SU-DHL-6 (cell line): ENCODE measurements at regions not wholly inside any gene's neighbourhood (a gene's known extent, or its start where the extent isn't known, plus 50 kb on each side); places are given as distances from the start of the nearest gene placed in this dataset.

Experiments
- H2AFZ ChIP-seq: fragments of 200-600 bp; sonication (generic); 2 replicates; pipeline ENCODE4 v1.6.1; 2014; ENCODE audit warnings: low read depth, mild to moderate bottlenecking, moderate library complexity, mixed read lengths, antibody characterized with exemption, low read length; ENCODE audit not compliant: severe bottlenecking
- H3F3A ChIP-seq: fragments of 200-600 bp; shearing (Covaris generic); 2 replicates; pipeline ENCODE4 v1.6.0; 2016; ENCODE audit warnings: antibody characterized with exemption, mild to moderate bottlenecking; ENCODE audit not compliant: insufficient read depth
- H3K27ac ChIP-seq: fragments of 200-600 bp; sonication (generic); 2 replicates; pipeline ENCODE4 v1.5.1; 2016; ENCODE audit warnings: low read depth, mild to moderate bottlenecking, low read length, moderate library complexity, mixed read lengths
- H3K27me3 ChIP-seq: fragments of 200-600 bp; sonication (generic), shearing (Covaris generic); 2 replicates; pipeline ENCODE4 v1.6.0; 2014; ENCODE audit warnings: mild to moderate bottlenecking, low read length
- H3K36me3 ChIP-seq: fragments of 200-600 bp; sonication (generic); 2 replicates; pipeline ENCODE4 v1.6.1; 2014; ENCODE audit warnings: mild to moderate bottlenecking, low read length, mixed read lengths
- H3K4me2 ChIP-seq: fragments of 300-600, 200-600 bp; shearing (Covaris generic), sonication (generic); 2 replicates; pipeline ENCODE4 v1.6.0; 2014; ENCODE audit warnings: low read length, low read depth, mild to moderate bottlenecking; ENCODE audit not compliant: poor library complexity, severe bottlenecking
- H3K4me3 ChIP-seq: fragments of 200-600 bp; sonication (generic); 2 replicates; pipeline ENCODE4 v1.5.1; 2014; ENCODE audit warnings: antibody characterized with exemption, low read length, mild to moderate bottlenecking, mixed read lengths; ENCODE audit not compliant: insufficient read depth, poor library complexity, severe bottlenecking
- H3K79me2 ChIP-seq: fragments of 200-600 bp; sonication (generic); 2 replicates; pipeline ENCODE4 v1.6.1; 2014; ENCODE audit warnings: mild to moderate bottlenecking, low read length, moderate library complexity; ENCODE audit not compliant: insufficient read depth
- H3K9ac ChIP-seq: fragments of 200-600 bp; sonication (generic); 2 replicates; pipeline ENCODE4 v1.7.0; 2014; ENCODE audit warnings: mild to moderate bottlenecking, low read length
- H3K9me2 ChIP-seq: fragments of 200-600 bp; sonication (generic); replicated peaks from 2 replicates; pipeline ENCODE4 v1.6.1; 2014; ENCODE audit warnings: low read length; ENCODE audit not compliant: insufficient read depth
- H3K9me3 ChIP-seq: fragments of 200-600 bp; sonication (generic); 2 replicates; pipeline ENCODE4 v1.6.1; 2014; ENCODE audit warnings: low read length, mixed read lengths; ENCODE audit not compliant: insufficient read depth
- H4K20me1 ChIP-seq: fragments of 200-600 bp; sonication (generic); 2 replicates; pipeline ENCODE4 v1.6.1; 2014; ENCODE audit warnings: low read depth, mild to moderate bottlenecking, antibody characterized with exemption, low read length, moderate library complexity, mixed read lengths
- CTCF ChIP-seq: fragments of 200-600 bp; sonication (generic); IDR thresholded peaks from one replicate; pipeline ENCODE4 v1.5.1; 2017; ENCODE audit warnings: antibody characterized with exemption, mild to moderate bottlenecking, low read length, moderate library complexity; ENCODE audit not compliant: insufficient read depth, poor library complexity, severe bottlenecking
- EZH2phosphoT487 ChIP-seq: fragments of 200-600 bp; sonication (generic), shearing (Covaris generic); conservative IDR thresholded peaks from 2 replicates; pipeline ENCODE4 v1.6.1; 2018; ENCODE audit warnings: mild to moderate bottlenecking, antibody characterized with exemption, low read length, moderate library complexity, mixed read lengths

DNA sequence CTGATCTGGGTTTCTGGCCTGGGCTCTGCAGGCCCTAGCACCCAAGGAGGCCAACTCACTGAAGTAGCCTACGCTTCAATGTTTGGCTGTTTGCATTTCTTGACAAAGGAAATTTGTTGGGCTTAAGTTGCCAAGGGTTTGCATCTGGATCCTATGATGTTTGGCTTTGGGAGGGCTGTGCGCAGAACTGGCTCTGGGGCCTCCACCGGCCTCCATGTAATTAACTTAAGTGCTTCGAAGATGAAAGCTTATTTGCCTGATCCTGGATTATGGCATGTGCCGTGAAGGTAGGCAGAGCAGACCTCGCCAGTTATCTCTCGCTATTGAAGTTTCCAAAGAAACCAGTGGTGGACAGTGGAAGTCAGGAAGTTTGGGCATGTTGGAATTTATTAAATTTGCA lies 124.3 kb upstream of the STX18 start:
- H3F3A ChIP-seq: no peaks in the 10 kb centered on the region
- no peaks in the 10 kb centered on the region for H3K9me2 ChIP-seq
- no peak overlapping the region for H3K4me2 ChIP-seq
- H3K9ac ChIP-seq: no peak overlapping the region
- no peaks in the 10 kb centered on the region for H4K20me1 ChIP-seq
- TF ChIP-seq CTCF (no peak), EZH2phosphoT487 (no peak)
- no peak overlapping the region for H3K4me3 ChIP-seq
- H3K36me3 ChIP-seq: no peaks in the 10 kb centered on the region
- H3K27ac ChIP-seq: no peak overlapping the region
- no peaks in the 10 kb centered on the region for H3K27me3 ChIP-seq
- H3K9me3 ChIP-seq: no peaks in the 10 kb centered on the region
- H3K79me2 ChIP-seq: no peaks in the 10 kb centered on the region
- no peak overlapping the region for H2AFZ ChIP-seq

DNA sequence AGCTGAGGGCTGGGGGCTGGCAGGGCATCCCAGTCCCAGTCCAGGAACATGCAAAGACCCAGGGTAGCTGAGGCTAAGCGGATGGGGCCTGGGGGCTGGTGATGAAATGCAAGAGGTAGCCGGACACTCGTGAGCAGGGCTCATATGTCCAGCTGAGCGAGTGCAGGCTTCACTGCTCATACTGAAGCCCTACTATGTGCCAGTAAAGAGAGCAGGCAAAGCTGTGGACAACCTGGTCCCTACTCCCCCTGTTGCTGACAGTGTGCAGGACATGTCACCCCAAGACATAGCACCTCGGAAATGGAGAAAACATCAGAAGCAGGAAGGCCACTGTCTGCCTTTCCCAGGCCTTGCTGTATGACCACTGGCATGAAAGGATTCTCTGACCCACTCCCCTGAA lies 122.4 kb upstream of the STX18 start:
- Histone ChIP-seq H3F3A (no peaks in the 10 kb centered on the region), H3K4me3 (no peak overlapping the region), H3K9ac (no peak overlapping the region), H3K27me3 (no peaks in the 10 kb centered on the region), H3K27ac (no peak overlapping the region), H4K20me1 (no peaks in the 10 kb centered on the region), H3K4me2 (no peak overlapping the region), H3K36me3 (no peaks in the 10 kb centered on the region), H2AFZ (no peak overlapping the region), H3K79me2 (no peaks in the 10 kb centered on the region), H3K9me3 (no peaks in the 10 kb centered on the region), H3K9me2 (no peaks in the 10 kb centered on the region)
- TF ChIP-seq EZH2phosphoT487 (no peak), CTCF (no peak)

DNA sequence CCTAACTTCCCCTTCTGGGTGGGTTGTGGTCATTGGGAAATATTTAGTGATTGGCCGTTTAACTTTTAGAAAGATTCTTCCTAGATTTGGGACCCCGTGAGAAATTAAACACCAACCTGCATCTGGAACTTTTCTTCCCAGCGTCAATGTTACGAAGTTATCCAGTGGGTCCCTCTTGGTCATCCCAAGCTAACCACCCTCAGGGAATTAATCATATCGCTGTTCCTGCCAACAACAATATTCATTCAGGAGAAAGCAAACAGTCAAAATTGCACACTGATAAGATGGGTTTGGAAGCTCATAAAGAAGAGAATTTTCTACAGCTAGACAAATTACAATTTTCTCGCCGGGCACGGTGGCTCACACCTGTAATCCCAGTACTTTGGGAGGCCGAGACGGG lies 121.2 kb upstream of the STX18 start:
- Histone ChIP-seq H3K4me3 (no peak overlapping the region), H3K4me2 (no peak overlapping the region), H3K9me2 (no peaks in the 10 kb centered on the region), H3K27ac (no peak overlapping the region), H2AFZ (no peak overlapping the region), H4K20me1 (no peaks in the 10 kb centered on the region), H3K9ac (no peak overlapping the region), H3K36me3 (no peaks in the 10 kb centered on the region), H3F3A (no peaks in the 10 kb centered on the region), H3K27me3 (no peaks in the 10 kb centered on the region), H3K9me3 (no peaks in the 10 kb centered on the region), H3K79me2 (no peaks in the 10 kb centered on the region)
- TF ChIP-seq CTCF: no peak

GRCh38 chr4:4662230-4662629 lies 120.4 kb upstream of the STX18 start:
- Histone ChIP-seq H3K9ac (no peak overlapping the region), H2AFZ (no peak overlapping the region), H3K27ac (no peak overlapping the region), H3K36me3 (no peaks in the 10 kb centered on the region), H3F3A (no peaks in the 10 kb centered on the region), H3K9me2 (no peaks in the 10 kb centered on the region), H3K27me3 (no peaks in the 10 kb centered on the region), H3K9me3 (no peaks in the 10 kb centered on the region), H3K4me3 (no peak overlapping the region), H3K79me2 (no peaks in the 10 kb centered on the region), H4K20me1 (no peaks in the 10 kb centered on the region), H3K4me2 (no peak overlapping the region)
- no peak for TF ChIP-seq EZH2phosphoT487
- no peak for TF ChIP-seq CTCF
